HuH-7 (cell line): ENCODE measurements at regions not wholly inside any gene's neighbourhood (a gene's known extent, or its start where the extent isn't known, plus 50 kb on each side); places are given as distances from the start of the nearest gene placed in this dataset.

Experiments used
- DNase-seq: peaks from one replicate; pipeline ENCODE4 v3.0.0; 2011; ENCODE audit warnings: low spot score

GRCh38 chr4:133741766-133742165, 459.8 kb downstream of the PABPC4L start:
- no peak for DNase-seq

DNA sequence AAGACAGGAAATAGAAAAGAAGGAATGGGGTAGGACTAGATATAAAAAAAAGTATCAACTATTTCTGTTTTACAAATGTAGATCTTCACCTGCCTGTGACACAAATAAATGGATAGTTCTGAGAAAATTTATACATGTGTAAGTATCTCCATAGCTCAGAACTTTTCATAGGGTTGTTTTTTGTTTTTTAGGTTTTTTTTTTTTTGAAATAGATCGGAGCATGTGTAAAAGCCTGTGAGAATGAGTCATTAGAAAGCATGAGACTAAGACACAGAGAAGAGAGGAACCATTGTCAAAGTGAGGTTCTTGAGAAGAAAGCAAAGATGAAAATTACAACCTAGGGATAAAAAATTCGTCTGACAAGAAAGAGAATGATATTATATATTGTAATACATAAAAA, 481.6 kb downstream of the PABPC4L start:
- DNase-seq = no peak

- DNase-seq = no peak
These were observed 482.5 kb downstream of the PABPC4L start for GRCh38 chr4:133719098-133719497.

DNA sequence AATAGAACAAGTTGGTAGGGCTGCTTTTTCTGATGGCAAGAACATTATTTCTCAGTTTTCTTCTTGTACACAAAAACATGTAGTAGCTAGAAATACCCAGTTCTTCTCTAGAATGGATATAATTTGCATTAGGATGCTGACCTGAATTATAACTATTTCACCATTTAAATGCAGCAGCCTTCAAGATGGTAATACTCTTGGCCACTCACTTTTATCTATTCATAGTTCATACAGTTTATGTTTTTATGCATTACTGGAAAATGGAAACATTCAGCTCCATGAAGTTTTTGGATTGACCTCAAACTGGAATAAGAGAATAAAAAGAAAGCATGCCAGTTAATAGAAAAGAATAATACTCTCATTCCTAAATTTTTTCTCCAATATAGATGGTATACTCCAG, 487.4 kb downstream of the PABPC4L start:
- DNase-seq = no peak

DNA sequence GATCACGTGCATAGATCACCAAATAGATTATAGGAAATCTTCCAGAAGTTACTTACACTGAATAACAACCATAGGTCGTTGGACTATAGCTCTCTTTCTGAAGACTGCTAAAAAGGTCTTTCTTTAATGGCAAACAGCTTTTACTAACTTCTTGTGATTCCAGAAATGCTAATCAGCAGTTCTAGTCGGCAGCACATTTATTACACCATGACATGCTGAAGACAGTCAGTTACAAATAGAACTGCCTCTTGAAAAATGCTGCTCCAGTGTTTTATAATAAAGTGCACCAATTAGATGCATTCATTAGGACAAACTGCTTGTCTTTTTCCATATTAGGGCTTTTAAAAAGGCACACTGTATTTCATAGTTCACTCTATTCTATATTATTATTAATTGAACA, 488.2 kb downstream of the PABPC4L start:
- DNase-seq = no peak

- DNase-seq = no peak
These were observed 489.8 kb downstream of the PABPC4L start for GRCh38 chr4:133711817-133712216.

GRCh38 chr4:133694416-133694815, 507.2 kb downstream of the PABPC4L start:
- DNase-seq = no peak

GRCh38 chr4:133683967-133684366, 517.6 kb downstream of the PABPC4L start:
- no peak for DNase-seq

DNA sequence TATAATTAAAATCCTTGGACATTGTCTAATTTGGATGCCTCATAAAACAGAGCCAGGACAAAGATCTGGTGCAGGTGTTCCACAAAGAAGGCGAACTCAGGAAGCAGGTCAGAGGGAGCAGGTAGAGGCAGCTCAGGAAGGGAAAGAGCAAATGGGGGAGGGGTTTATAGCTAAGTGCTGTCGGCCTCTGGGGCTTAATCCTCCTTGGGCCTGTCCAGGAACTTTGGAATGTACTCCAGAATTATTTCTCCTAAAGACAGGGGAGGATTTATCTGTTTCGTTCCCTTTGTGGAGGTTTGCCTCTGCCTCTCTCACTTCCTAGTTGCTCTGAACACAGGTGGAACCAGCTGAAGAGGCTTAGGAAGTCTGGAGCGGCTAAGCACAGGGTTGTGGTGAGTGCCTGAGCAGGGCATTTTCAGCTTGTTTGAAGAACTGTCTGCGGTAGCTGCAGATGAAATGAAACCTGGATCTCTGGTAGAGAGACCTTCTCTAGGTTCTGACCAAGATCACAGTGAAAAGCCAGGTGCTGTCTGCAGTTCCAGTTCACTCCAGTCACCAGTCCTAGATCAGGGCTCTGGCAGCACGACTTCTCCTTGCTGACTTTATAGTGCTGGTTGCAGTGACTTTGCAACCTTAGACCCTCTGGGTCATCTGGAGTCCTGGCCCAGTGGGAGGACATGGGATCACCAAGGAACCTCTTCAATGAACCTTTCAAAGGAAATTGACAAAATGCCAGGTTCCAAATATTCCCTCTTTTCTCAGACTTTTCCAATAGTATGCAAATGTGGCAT, 519.2 kb downstream of the PCDH10 start:
- no peak for DNase-seq

- no peak for DNase-seq
These were observed 498.1 kb downstream of the PCDH10 start for GRCh38 chr4:133647206-133647605.

DNA sequence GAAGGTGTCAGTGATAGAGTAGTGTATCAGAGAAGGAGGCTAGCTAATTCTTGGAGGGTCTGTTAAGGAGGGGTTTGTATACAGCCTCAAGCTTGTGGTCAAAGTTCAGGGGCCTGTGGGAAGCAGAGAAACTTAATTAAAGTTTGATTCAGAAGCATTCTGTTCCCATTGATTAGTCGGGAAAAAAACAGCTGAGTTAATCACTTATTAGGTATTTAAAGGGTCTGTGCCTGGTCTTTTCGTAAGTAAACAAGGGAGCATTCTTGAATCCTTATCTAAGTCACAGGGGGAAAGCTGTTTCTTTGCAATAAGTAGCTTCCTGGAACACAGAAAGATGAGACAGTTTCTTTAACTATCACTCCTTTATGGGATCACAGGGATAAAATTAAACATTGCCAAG, 492.1 kb downstream of the PCDH10 start:
- DNase-seq = no peak

GRCh38 chr4:133638751-133639150, 489.7 kb downstream of the PCDH10 start:
- DNase-seq = no peak

DNA sequence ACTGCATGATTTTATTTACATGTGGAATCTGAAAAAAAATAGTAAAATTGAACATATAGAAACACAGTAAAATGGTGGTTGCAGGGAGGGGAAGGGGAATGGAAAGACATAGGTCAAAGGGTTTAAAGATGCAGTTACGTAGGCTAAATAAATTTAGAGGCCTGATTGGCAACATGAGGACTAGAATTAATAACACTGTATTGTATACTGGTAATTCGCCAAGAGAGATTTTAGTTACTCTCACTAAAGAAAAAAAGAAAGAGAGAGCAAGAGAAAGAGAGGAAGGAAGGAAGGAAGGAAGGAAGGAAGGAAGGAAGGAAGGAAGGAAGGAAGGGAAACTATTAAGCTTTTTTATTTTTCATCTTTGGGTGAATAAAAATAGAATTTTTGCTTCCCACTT, 488.1 kb downstream of the PCDH10 start:
- DNase-seq = no peak

DNA sequence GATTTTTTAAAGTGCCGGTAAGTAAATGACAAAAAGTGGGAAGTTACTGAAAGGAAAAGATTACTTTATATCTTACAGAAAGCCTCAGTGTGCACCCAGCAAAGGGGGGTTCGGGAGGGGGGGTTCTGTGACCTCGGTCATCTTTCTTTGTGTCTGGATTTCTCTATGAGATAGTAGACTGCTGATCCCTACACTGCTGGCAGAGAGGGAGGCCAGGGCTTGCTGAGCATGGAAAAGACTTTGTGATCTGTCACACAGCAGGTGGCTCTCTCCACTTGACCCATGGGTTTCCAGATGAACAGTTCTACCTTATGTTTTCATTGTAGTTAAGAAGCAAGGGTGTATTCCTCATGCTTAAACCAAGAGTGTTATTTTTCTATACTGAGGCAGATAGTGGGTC, 475.6 kb downstream of the PCDH10 start:
- DNase-seq = peak; percentile 1

- no peak for DNase-seq
These were observed 474.8 kb downstream of the PCDH10 start for GRCh38 chr4:133623847-133624246.

DNA sequence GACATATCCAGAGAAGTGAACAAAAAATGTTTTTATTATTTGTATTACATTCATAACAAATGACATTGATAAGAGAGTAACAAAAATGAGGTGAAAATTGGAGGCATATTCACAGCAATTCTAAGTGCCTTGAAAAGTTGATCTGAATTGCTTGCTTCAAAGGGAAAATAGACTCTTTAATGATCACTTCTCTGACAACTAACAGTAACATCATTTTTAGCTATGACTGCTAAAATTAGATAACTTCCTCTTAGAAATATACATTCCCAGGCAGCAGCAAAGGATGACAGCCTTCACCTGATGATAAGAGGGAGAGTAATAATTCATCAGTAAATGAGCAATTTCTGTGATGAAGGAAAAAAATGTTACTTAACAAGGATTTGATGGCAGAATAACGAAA, 472.5 kb downstream of the PCDH10 start:
- no peak for DNase-seq

DNA sequence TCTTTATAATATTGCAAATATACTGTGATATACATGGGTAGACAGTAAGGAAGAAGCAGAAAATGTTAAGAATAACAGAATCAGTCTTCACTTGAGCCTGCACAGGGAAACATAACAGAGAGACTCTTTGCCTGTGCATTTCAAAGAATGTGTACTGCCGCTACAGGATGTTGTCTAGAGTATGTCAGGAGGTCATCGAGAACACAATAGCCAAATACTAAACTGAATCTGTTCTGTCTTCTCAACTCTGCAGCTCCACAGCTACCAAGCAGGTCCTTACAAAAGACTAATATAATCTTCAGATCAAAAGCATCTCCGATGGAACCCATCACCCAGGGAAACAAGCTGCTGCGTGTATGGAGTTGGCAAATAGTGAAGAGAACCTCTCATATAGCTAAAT, 471.5 kb downstream of the PCDH10 start:
- DNase-seq = no peak

- DNase-seq = no peak
These were observed 469.9 kb downstream of the PCDH10 start for GRCh38 chr4:133618963-133619362.

DNA sequence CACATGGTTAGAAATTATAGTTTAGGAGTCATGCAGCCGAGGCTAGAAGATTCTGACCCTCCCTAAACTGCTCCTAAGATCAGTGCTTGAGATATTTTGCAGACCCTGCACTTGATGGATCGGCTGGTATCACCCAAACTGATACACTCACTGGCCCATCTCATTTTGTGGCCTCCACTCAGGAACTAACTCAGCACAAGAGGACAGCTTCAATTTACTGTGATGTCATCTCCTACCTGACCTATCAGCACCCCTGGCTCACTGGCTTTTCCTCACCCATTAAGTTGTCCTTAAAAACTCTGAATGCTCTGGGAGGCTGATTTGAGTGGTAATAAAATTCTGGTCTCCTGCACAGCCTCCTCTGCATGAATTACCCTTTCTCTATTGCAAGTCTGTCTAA, 450.9 kb downstream of the PCDH10 start:
- DNase-seq = no peak

- DNase-seq = no peak
These were observed 449.7 kb downstream of the PCDH10 start for GRCh38 chr4:133598779-133599178.

DNA sequence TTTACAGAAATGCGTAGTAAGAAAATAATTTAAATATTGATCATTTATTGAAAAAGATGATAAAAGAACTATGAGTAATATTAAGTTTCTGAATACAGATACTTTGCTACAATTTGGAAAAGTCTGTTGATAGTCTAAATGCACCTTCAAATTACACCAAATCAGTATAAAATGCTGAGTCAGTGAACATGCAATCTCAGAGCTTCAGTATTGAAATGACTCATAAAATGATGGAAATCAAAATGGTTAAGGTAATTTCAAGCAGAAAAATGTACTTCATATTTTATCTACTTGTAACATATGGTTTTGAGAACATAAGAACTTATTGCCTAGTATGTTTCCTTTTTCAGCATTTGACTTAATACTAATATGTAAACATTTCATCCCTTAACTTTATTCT, 448.2 kb downstream of the PCDH10 start:
- DNase-seq = no peak

DNA sequence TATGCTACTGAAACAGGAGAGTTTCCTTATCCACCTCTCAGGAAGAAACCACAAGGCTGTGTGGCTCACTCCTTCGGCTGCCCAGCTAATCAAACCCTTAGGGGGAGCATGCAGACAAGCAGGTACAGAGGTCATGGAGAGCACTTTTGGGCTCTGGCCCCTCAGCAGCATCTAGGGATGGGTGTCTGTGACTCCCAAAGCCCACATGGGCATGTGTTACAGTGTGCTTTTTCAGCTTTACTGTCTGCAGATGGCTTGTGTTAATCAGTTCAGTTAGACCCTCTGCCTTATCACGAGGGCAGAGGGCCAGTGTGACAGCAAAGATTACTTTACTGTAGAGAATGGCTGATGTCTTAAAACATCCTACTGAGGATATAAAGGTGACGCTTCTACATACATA, 447.4 kb downstream of the PCDH10 start:
- no peak for DNase-seq

DNA sequence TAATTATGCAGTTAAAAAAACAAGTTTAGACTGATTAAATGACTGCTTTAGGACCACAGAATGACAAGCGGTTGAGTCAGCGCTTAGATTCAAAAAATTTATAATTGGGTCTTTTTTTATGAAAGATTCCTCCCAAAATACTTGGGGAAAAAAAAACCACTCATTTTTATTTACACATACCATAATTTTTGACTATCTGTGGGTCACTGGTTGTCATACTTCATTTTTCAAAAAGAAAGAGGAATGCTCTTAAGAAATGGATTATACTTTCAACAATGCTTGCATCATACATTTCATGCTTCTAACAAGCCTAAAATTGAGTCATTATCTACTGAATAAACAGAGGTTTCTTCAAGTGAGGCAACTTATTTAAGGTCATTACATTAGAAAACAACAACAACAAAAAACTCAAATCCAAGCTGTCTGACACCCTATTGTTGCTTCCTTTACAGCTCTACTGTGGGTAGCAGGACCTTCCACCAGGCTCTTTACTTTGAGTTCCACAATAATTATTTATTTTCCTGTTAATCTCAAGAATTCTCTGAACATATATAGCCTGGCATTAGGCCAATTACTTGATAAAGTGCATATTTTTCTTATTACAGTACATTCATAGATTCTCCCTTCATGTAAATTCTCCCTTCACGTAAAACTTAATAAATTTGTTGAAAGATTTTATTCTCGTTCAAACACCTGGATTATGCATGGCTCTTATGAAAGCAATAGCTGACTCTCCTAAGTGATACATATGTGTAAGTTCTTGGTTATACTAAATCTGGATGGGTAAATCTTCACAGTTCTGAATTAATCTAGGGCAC, 445.5 kb downstream of the PCDH10 start:
- DNase-seq = no peak

DNA sequence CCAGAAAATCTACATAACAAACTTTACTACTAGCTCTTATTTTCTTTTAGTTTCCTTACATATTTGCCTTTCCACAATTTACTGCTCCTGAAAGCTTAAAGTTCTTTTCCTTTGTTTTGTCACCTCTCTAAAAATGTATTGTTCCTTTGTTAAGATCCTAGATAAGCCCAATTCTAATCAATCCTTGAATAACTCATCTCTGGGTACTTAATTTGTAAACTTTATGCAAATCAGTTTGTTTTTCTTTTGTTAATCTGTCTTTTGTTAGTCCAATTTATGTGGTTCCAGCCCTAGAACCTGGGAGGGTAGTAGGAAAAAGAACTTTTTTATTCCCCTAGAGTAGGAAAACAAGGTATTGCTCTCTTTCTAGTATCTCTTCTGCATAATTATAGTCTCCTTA, 444.7 kb downstream of the PCDH10 start:
- DNase-seq = no peak
